A549 (cell line): ENCODE measurements at regions not wholly inside any gene's neighbourhood (a gene's known extent, or its start where the extent isn't known, plus 50 kb on each side); places are given as distances from the start of the nearest gene placed in this dataset.

Experiments used
- CHD4 ChIP-seq: fragments of 200-600 bp; sonication (generic); IDR thresholded peaks from 2 replicates; pipeline ENCODE4 v1.6.1; 2016; ENCODE audit warnings: antibody characterized with exemption, mild to moderate bottlenecking, borderline replicate concordance
- EP300 ChIP-seq, 2 experiments: fragments of >200 bp; sonication (Bioruptor Twin); formaldehyde crosslinking; IDR thresholded peaks; 2 replicates in 1 of 2; 3 replicates in 1 of 2; pipeline ENCODE4 v1.6.1; 2016 to 2017
- JUN ChIP-seq, 2 experiments: fragments of >200 bp; sonication (Bioruptor Twin); formaldehyde crosslinking; IDR thresholded peaks; 2 replicates in 1 of 2; 3 replicates in 1 of 2; pipeline ENCODE4 v1.6.1; 2016 to 2017
- JUNB ChIP-seq: fragments of >200 bp; sonication (Bioruptor Twin); formaldehyde crosslinking; IDR thresholded peaks from 2 replicates; pipeline ENCODE4 v1.6.1; 2016
- KDM1A ChIP-seq: fragments of 200-600 bp; sonication (generic); IDR thresholded peaks from 2 replicates; pipeline ENCODE4 v1.6.1; 2016; ENCODE audit warnings: low read depth, mild to moderate bottlenecking
- POLR2A ChIP-seq: IDR thresholded peaks from 2 replicates; pipeline ENCODE4 v1.6.1; 2012; ENCODE audit warnings: mild to moderate bottlenecking, low read length
- REST ChIP-seq: fragments of 200-600 bp; sonication (generic); IDR thresholded peaks from 2 replicates; pipeline ENCODE4 v1.6.1; 2016; ENCODE audit warnings: antibody characterized with exemption, mild to moderate bottlenecking, moderate library complexity
- ZC3H11A ChIP-seq: fragments of 450-650 bp; IDR thresholded peaks from 2 replicates; pipeline ENCODE4 v1.6.1; 2014; ENCODE audit warnings: antibody characterized with exemption, mild to moderate bottlenecking
- ZSCAN20 ChIP-seq: fragments of 250-450 bp; sonication (Bioruptor Pico); IDR thresholded peaks from 2 replicates; pipeline ENCODE4 v1.8.0; 2022; ENCODE audit warnings: mild to moderate bottlenecking, moderate library complexity
- TF ChIP-seq, protein P1 (sequence below): fragments of 450-650 bp; IDR thresholded peaks from 2 replicates; pipeline ENCODE4 v1.6.1; 2014; ENCODE audit warnings: antibody characterized with exemption
- TF ChIP-seq, protein P2 (sequence below): fragments of >200 bp; sonication (Bioruptor Twin); formaldehyde crosslinking; IDR thresholded peaks from 3 replicates; pipeline ENCODE4 v1.5.1; 2016
- TF ChIP-seq, protein P3 (sequence below): IDR thresholded peaks from 2 replicates; pipeline ENCODE4 v1.6.1; 2012

DNA sequence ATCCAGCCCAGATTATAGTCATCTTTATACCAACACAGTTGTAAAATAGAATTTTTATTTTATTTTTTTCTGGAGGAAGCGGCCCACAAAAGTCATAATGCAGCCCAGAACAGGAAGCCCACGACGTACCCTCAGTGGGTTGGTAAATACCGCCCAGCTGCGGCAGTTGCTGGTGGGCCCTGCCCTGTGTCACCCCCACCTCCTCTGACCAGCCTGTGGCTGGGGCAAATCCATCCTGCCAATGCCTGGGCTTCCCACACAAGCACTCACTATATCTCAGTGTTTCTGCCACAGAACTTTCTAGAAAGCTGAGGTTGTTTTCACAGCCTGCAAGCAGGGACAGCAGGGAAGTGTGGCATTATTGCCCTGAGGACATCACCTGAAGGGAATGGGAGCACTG lies 171.4 kb upstream of the GSC start:
- no peak for TF ChIP-seq EP300 (IDR thresholded peaks at IDR 0.05)
- TF ChIP-seq, protein P1, sequence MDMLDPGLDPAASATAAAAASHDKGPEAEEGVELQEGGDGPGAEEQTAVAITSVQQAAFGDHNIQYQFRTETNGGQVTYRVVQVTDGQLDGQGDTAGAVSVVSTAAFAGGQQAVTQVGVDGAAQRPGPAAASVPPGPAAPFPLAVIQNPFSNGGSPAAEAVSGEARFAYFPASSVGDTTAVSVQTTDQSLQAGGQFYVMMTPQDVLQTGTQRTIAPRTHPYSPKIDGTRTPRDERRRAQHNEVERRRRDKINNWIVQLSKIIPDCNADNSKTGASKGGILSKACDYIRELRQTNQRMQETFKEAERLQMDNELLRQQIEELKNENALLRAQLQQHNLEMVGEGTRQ, result no peak
- no peak for TF ChIP-seq ZSCAN20
- TF ChIP-seq, protein P2, sequence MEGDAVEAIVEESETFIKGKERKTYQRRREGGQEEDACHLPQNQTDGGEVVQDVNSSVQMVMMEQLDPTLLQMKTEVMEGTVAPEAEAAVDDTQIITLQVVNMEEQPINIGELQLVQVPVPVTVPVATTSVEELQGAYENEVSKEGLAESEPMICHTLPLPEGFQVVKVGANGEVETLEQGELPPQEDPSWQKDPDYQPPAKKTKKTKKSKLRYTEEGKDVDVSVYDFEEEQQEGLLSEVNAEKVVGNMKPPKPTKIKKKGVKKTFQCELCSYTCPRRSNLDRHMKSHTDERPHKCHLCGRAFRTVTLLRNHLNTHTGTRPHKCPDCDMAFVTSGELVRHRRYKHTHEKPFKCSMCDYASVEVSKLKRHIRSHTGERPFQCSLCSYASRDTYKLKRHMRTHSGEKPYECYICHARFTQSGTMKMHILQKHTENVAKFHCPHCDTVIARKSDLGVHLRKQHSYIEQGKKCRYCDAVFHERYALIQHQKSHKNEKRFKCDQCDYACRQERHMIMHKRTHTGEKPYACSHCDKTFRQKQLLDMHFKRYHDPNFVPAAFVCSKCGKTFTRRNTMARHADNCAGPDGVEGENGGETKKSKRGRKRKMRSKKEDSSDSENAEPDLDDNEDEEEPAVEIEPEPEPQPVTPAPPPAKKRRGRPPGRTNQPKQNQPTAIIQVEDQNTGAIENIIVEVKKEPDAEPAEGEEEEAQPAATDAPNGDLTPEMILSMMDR, result no peak
- TF ChIP-seq, protein P3, sequence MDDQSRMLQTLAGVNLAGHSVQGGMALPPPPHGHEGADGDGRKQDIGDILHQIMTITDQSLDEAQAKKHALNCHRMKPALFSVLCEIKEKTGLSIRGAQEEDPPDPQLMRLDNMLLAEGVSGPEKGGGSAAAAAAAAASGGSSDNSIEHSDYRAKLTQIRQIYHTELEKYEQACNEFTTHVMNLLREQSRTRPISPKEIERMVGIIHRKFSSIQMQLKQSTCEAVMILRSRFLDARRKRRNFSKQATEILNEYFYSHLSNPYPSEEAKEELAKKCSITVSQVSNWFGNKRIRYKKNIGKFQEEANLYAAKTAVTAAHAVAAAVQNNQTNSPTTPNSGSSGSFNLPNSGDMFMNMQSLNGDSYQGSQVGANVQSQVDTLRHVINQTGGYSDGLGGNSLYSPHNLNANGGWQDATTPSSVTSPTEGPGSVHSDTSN, result no peak
- no peak for TF ChIP-seq POLR2A
- no peak for TF ChIP-seq ZC3H11A
- no peak for TF ChIP-seq REST
- no peak for TF ChIP-seq JUN (IDR thresholded peaks at IDR 0.05)
- TF ChIP-seq CHD4, result no peak
- TF ChIP-seq KDM1A, result no peak
- TF ChIP-seq JUNB, result no peak
